Lung (tissue), 11 donors: ENCODE measurements at regions not wholly inside any gene's neighbourhood (a gene's known extent, or its start where the extent isn't known, plus 50 kb on each side); places are given as distances from the start of the nearest gene placed in this dataset.

Experiments used
- ATAC-seq: fragments of 200-7000 bp; cut with Tn5 transposase; one replicate; pipeline ENCODE4 v1.9.1; 2020; ENCODE audit warnings: moderate number of reproducible peaks; ENCODE audit not compliant: insufficient read depth, low FRiP score
- DNase-seq, 3 donors: peaks; one replicate each; pipeline ENCODE4 v3.0.0-alpha.2; 2013 to 2017
- H3K27ac ChIP-seq, 2 donors: one replicate each; pipeline ENCODE4 v1.5.1; 2013; ENCODE audit warnings: mild to moderate bottlenecking in 2 of 2, moderate library complexity in 2 of 2, control low read depth in 1 of 2, inconsistent platforms in 1 of 2, low read depth in 1 of 2, low read length in 1 of 2
- H3K27me3 ChIP-seq, 3 donors: one replicate each; pipeline ENCODE4 v1.5.1; 2013; ENCODE audit warnings: low read length in 2 of 3; ENCODE audit not compliant: control insufficient read depth in 3 of 3, insufficient read depth in 3 of 3
- H3K36me3 ChIP-seq, 4 donors: one replicate each; pipeline ENCODE4 v1.5.1; 2013; ENCODE audit warnings: low read length in 4 of 4, mild to moderate bottlenecking in 1 of 4, moderate library complexity in 1 of 4; ENCODE audit not compliant: control insufficient read depth in 4 of 4, insufficient read depth in 4 of 4
- H3K4me1 ChIP-seq, 5 donors: one replicate each; pipeline ENCODE4 v1.5.1; 2013; ENCODE audit warnings: low read length in 5 of 5, mild to moderate bottlenecking in 2 of 5, moderate library complexity in 1 of 5; ENCODE audit not compliant: control insufficient read depth in 5 of 5, insufficient read depth in 5 of 5
- H3K4me3 ChIP-seq: one replicate; pipeline ENCODE4 v1.5.1; 2013; ENCODE audit warnings: mild to moderate bottlenecking, control low read depth, moderate library complexity
- H3K9ac ChIP-seq, 2 donors: one replicate each; pipeline ENCODE4 v1.5.1; 2013; ENCODE audit warnings: low read length in 2 of 2, control low read depth in 1 of 2; ENCODE audit not compliant: insufficient read depth in 1 of 2
- H3K9me3 ChIP-seq, 4 donors: one replicate each; pipeline ENCODE4 v1.5.1; 2013; ENCODE audit warnings: low read length in 3 of 4, mild to moderate bottlenecking in 1 of 4, moderate library complexity in 1 of 4; ENCODE audit not compliant: control insufficient read depth in 4 of 4, insufficient read depth in 3 of 4
- WGBS, 2 donors: extraction: QIAGEN DNeasy Blood & Tissue Kit; methylation state at CpG; one replicate each; pipeline ENCODE4 v1.1.7; 2013; 5-methylcytosine and 5-hydroxymethylcytosine counted together
- TF ChIP-seq, protein P1 (sequence below): IDR thresholded peaks from 2 replicates; pipeline ENCODE4 v1.5.1; 2012; ENCODE audit warnings: mild to moderate bottlenecking; ENCODE audit errors: control extremely low read depth, extremely low read depth
- donor health status: control.
- donor health status: control.
- donor health status: Bipolar disorder and iron deficiency.
- donor health status: healthy.
- donor health status: DM: yes; HTN: yes; CAD: no.

DNA sequence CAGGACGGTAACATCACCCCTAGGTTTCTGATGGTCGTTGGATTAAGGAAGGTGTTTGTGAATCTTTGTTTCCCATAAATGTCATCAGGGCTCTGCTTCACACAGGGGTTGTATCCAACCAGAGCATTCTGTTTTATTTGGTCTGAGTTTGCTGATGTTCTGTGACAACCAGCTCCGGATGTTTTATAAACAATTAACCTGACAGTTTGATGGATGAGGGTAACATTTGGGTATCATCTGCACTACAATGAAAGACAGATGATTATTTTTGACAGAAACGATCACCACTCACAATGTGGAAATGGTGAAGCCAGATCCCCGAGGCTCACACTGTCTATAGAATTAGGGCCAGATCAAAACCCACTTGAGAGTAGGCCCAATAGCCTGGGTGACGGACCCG, 107.1 kb downstream of the CDC42EP3 start:
- WGBS, 2 donors, result 77 to 80% methylated on average over 7 of the region's 7 CpGs
- no peaks in the 10 kb centered on the region for H3K36me3 ChIP-seq
- no peak overlapping the region for H3K27ac ChIP-seq
- DNase-seq (no peak), ATAC-seq (no peak)
- no peaks in the 10 kb centered on the region for H3K9me3 ChIP-seq
- H3K4me1 ChIP-seq, result peaks cover 0 to 17% (median 0%) of the 10 kb centered on the region in 5 donors
- TF ChIP-seq, protein P1, sequence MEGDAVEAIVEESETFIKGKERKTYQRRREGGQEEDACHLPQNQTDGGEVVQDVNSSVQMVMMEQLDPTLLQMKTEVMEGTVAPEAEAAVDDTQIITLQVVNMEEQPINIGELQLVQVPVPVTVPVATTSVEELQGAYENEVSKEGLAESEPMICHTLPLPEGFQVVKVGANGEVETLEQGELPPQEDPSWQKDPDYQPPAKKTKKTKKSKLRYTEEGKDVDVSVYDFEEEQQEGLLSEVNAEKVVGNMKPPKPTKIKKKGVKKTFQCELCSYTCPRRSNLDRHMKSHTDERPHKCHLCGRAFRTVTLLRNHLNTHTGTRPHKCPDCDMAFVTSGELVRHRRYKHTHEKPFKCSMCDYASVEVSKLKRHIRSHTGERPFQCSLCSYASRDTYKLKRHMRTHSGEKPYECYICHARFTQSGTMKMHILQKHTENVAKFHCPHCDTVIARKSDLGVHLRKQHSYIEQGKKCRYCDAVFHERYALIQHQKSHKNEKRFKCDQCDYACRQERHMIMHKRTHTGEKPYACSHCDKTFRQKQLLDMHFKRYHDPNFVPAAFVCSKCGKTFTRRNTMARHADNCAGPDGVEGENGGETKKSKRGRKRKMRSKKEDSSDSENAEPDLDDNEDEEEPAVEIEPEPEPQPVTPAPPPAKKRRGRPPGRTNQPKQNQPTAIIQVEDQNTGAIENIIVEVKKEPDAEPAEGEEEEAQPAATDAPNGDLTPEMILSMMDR, result no peak
- no peak overlapping the region for H3K9ac ChIP-seq
- no peak overlapping the region for H3K4me3 ChIP-seq
- no peaks in the 10 kb centered on the region for H3K27me3 ChIP-seq

GRCh38 chr2:37566517-37566981, 104.9 kb downstream of the CDC42EP3 start:
- WGBS, 2 donors, result 77 to 80% methylated on average over 5 of the region's 5 CpGs
- no peaks in the 10 kb centered on the region for H3K9me3 ChIP-seq
- no peak overlapping the region for H3K27ac ChIP-seq
- H3K4me3 ChIP-seq, result no peak overlapping the region
- TF ChIP-seq, protein P1, result no peak
- H3K36me3 ChIP-seq, result no peaks in the 10 kb centered on the region
- no peak for DNase-seq
- H3K27me3 ChIP-seq, result no peaks in the 10 kb centered on the region
- ATAC-seq, result no peak
- H3K4me1 ChIP-seq, result peaks cover 0 to 11% (median 4%) of the 10 kb centered on the region in 5 donors
- H3K9ac ChIP-seq, result no peak overlapping the region

DNA sequence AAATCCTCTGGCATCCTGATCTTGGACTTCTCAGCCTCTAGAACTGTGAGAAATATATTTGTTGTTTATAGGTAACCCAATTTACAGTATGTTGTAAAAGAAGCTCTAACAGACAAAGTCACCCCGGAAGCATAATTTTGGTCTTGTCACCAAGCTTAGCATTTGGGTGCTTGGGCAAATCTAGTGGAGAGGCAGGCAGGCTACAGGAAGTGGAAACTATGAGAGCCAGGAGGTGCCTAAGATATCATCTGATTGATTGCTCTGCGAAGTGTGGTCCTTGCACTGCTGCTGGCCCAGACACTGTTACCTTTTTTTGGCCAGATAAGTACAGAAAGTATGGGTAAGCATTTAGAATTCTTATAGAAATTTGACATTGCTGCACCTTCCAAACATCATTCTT, 102.9 kb downstream of the CDC42EP3 start:
- Histone ChIP-seq H3K27me3 (no peaks in the 10 kb centered on the region), H3K4me3 (no peak overlapping the region), H3K9ac (no peak overlapping the region), H3K27ac (no peak overlapping the region), H3K4me1 (peaks cover 0 to 10% (median 2%) of the 10 kb centered on the region in 5 donors), H3K9me3 (no peaks in the 10 kb centered on the region), H3K36me3 (no peaks in the 10 kb centered on the region)
- WGBS, 2 donors, result 66 to 70% methylated on average over 2 of the region's 2 CpGs
- DNase-seq (no peak), ATAC-seq (no peak)
- TF ChIP-seq, protein P1, result no peak

- Histone ChIP-seq H3K9me3 (no peaks in the 10 kb centered on the region), H3K27ac (no peak overlapping the region), H3K4me1 (peaks cover 0 to 16% (median 2%) of the 10 kb centered on the region in 5 donors), H3K36me3 (no peaks in the 10 kb centered on the region), H3K4me3 (no peak overlapping the region), H3K27me3 (no peaks in the 10 kb centered on the region), H3K9ac (no peak overlapping the region)
- ATAC-seq (no peak), DNase-seq (no peak)
- TF ChIP-seq, protein P1, result no peak
- 81 to 88% methylated on average over 2 of the region's 2 CpGs for WGBS, 2 donors
Observed at GRCh38 chr2:37569131-37569823, 102.2 kb downstream of the CDC42EP3 start.
